AG08396 (cell line): ENCODE measurements at regions not wholly inside any gene's neighbourhood (a gene's known extent, or its start where the extent isn't known, plus 50 kb on each side); places are given as distances from the start of the nearest gene placed in this dataset.
"Not testable (repeated sequence)": the region's sequence is repeated elsewhere in the genome, so short reads cannot be mapped to it uniquely, and the experiment has no call there.

Experiments
- DNase-seq: peaks from one replicate; pipeline ENCODE4 v3.0.0; 2012; ENCODE audit warnings: low spot score, mixed read lengths

GRCh38 chr6:120354452-120355098 is 979.7 kb downstream of the TBC1D32 start:
- DNase-seq, result no peak

- DNase-seq, result no peak
Measured at GRCh38 chr6:120352491-120352890, 981.8 kb downstream of the TBC1D32 start.

- no peak for DNase-seq
Measured at GRCh38 chr6:120348926-120349325, 985.4 kb downstream of the TBC1D32 start.

- DNase-seq, result no peak
Measured at GRCh38 chr6:120328521-120328920, 979.0 kb upstream of the MAN1A1 start.

GRCh38 chr6:120320481-120321162 is 971.1 kb upstream of the MAN1A1 start:
- DNase-seq, result no peak

GRCh38 chr6:120304223-120304622 is 954.7 kb upstream of the MAN1A1 start:
- no peak for DNase-seq

GRCh38 chr6:120303527-120303926 is 954.0 kb upstream of the MAN1A1 start:
- no peak for DNase-seq

GRCh38 chr6:120302041-120302440 is 952.5 kb upstream of the MAN1A1 start:
- DNase-seq, result no peak

- DNase-seq, result no peak
Measured at GRCh38 chr6:120290964-120291363, 941.4 kb upstream of the MAN1A1 start.

GRCh38 chr6:120282005-120282404 is 932.4 kb upstream of the MAN1A1 start:
- no peak for DNase-seq

- DNase-seq, result no peak
Measured at GRCh38 chr6:120279466-120280167, 930.1 kb upstream of the MAN1A1 start.

- no peak for DNase-seq
Measured at GRCh38 chr6:120278689-120279396, 929.3 kb upstream of the MAN1A1 start.

GRCh38 chr6:120274547-120274946 is 925.0 kb upstream of the MAN1A1 start:
- no peak for DNase-seq

- no peak for DNase-seq
Measured at GRCh38 chr6:120273411-120273810, 923.9 kb upstream of the MAN1A1 start.

GRCh38 chr6:120272038-120272437 is 922.5 kb upstream of the MAN1A1 start:
- no peak for DNase-seq

GRCh38 chr6:120268256-120268655 is 918.7 kb upstream of the MAN1A1 start:
- DNase-seq, result not testable (repeated sequence)

- no peak for DNase-seq
Measured at GRCh38 chr6:120262354-120262753, 912.8 kb upstream of the MAN1A1 start.

- no peak for DNase-seq
Measured at GRCh38 chr6:120260636-120261035, 911.1 kb upstream of the MAN1A1 start.

- no peak for DNase-seq
Measured at GRCh38 chr6:120254651-120255050, 905.1 kb upstream of the MAN1A1 start.

GRCh38 chr6:120248451-120248850 is 898.9 kb upstream of the MAN1A1 start:
- DNase-seq, result no peak

GRCh38 chr6:120237221-120237620 is 887.7 kb upstream of the MAN1A1 start:
- DNase-seq, result no peak

- DNase-seq, result no peak
Measured at GRCh38 chr6:120230008-120230407, 880.4 kb upstream of the MAN1A1 start.

GRCh38 chr6:120228297-120228696 is 878.7 kb upstream of the MAN1A1 start:
- no peak for DNase-seq
